ENCODE measurements at regions not wholly inside any gene's neighbourhood (a gene's known extent, or its start where the extent isn't known, plus 50 kb on each side); places are given as distances from the start of the nearest gene placed in this dataset.

DNA sequence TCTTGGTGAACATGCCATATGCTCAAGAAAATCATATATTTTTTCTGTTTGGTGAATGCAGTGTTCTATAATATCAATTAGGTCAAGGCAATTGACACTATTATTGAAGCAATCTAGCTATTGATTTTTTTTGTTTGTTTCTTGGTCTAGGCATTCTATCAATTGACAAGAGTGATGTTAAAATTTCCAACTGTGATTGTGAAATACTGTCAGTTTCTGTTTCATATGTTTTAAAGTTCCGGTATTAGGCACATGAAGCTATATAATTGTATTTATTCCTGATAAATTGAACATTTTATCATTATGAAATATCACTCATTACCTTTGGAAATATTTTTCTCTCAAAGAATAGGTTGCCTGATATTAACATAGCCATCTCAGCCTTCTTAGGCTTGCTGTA is 653.4 kb downstream of the HDGFL1 start:
- TF ChIP-seq HOXB13 (CRISPR knock-in tag; IDR thresholded peaks at IDR 0.05; ENCODE audit: low read depth) (no peak), MAFK (IDR thresholded peaks at IDR 0.05; ENCODE audit: partially characterized antibody) (no peak), NFE2L2 (conservative IDR thresholded peaks at IDR 0.05; ENCODE audit: low read length) (no peak), RFX5 (IDR thresholded peaks at IDR 0.05) (no peak), MYC (IDR thresholded peaks at IDR 0.05; ENCODE audit: borderline replicate concordance, low read length) (no peak), EHMT2 (IDR thresholded peaks at IDR 0.05; ENCODE audit: low read depth) (no peak), HOXA7 (CRISPR knock-in tag; IDR thresholded peaks at IDR 0.05) (no peak), HDAC2 (IDR thresholded peaks at IDR 0.05) (no peak), SREBF2 (IDR thresholded peaks at IDR 0.05) (no peak), KDM5A (IDR thresholded peaks at IDR 0.05) (no peak), HEYL (CRISPR knock-in tag; IDR thresholded peaks at IDR 0.05) (no peak), MAZ (IDR thresholded peaks at IDR 0.05; ENCODE audit: borderline replicate concordance, low read depth, low read length) (no peak), CHD2 (IDR thresholded peaks at IDR 0.05; ENCODE audit: low read length, partially characterized antibody) (no peak), CEBPB (IDR thresholded peaks at IDR 0.05) (no peak), POLR2AphosphoS2 (conservative IDR thresholded peaks at IDR 0.05; ENCODE audit: low read length) (no peak), NPAS2 (CRISPR knock-in tag; IDR thresholded peaks at IDR 0.05; ENCODE audit: borderline replicate concordance) (no peak)
- TF ChIP-seq, protein P1, sequence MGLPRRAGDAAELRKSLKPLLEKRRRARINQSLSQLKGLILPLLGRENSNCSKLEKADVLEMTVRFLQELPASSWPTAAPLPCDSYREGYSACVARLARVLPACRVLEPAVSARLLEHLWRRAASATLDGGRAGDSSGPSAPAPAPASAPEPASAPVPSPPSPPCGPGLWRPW (IDR thresholded peaks at IDR 0.05), result no peak
- TF ChIP-seq, protein P2, sequence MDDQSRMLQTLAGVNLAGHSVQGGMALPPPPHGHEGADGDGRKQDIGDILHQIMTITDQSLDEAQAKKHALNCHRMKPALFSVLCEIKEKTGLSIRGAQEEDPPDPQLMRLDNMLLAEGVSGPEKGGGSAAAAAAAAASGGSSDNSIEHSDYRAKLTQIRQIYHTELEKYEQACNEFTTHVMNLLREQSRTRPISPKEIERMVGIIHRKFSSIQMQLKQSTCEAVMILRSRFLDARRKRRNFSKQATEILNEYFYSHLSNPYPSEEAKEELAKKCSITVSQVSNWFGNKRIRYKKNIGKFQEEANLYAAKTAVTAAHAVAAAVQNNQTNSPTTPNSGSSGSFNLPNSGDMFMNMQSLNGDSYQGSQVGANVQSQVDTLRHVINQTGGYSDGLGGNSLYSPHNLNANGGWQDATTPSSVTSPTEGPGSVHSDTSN (IDR thresholded peaks at IDR 0.05), result no peak
- TF ChIP-seq, protein P3, sequence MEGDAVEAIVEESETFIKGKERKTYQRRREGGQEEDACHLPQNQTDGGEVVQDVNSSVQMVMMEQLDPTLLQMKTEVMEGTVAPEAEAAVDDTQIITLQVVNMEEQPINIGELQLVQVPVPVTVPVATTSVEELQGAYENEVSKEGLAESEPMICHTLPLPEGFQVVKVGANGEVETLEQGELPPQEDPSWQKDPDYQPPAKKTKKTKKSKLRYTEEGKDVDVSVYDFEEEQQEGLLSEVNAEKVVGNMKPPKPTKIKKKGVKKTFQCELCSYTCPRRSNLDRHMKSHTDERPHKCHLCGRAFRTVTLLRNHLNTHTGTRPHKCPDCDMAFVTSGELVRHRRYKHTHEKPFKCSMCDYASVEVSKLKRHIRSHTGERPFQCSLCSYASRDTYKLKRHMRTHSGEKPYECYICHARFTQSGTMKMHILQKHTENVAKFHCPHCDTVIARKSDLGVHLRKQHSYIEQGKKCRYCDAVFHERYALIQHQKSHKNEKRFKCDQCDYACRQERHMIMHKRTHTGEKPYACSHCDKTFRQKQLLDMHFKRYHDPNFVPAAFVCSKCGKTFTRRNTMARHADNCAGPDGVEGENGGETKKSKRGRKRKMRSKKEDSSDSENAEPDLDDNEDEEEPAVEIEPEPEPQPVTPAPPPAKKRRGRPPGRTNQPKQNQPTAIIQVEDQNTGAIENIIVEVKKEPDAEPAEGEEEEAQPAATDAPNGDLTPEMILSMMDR (IDR thresholded peaks at IDR 0.05), result no peak
- ATAC-seq (no peak), DNase-seq (ENCODE audit: low read depth in 1 of 2, low spot score in 1 of 2) (no peak), FAIRE-seq (no peak)
- H3K4me2 ChIP-seq, result no peak overlapping the region
- no peaks in the 10 kb centered on the region for H3K4me1 ChIP-seq
- CTCF ChIA-PET, result no interaction called here
- no peak overlapping the region for H3K4me3 ChIP-seq
- no peaks in the 10 kb centered on the region for H3K9me3 ChIP-seq
- no peak overlapping the region for H3K27ac ChIP-seq
- 15% methylated on average over 1 of the region's 1 CpG for WGBS (ENCODE audit: missing lambda C conversion rate)
- POLR2A ChIA-PET, result no interaction called here

DNA sequence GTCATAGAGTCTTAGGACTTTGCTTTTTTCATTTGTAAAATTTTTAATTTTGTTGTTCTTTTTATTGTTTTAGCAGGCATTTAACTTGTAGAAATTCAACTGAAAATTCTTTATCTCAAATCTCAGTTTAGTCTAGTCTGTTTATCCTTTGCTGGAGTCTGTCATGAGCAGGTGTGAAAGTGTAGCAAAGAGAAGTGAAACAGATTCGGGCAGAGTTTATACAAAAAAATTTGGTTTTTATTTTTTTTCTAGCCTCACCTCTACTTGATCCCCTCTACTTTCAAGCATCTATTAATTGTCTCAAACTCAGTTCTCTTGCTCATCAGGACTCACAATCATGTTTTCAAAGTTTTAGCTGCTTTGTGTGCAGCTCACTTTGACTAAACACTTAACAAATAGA is 655.2 kb downstream of the HDGFL1 start:
- no peaks in the 10 kb centered on the region for H3K9me3 ChIP-seq
- no peaks in the 10 kb centered on the region for H3K4me1 ChIP-seq
- ATAC-seq (no peak), DNase-seq (ENCODE audit: low read depth in 1 of 2, low spot score in 1 of 2) (no peak), FAIRE-seq (no peak)
- ChIA-PET POLR2A (no interaction called here), CTCF (no interaction called here)
- TF ChIP-seq, protein P4, sequence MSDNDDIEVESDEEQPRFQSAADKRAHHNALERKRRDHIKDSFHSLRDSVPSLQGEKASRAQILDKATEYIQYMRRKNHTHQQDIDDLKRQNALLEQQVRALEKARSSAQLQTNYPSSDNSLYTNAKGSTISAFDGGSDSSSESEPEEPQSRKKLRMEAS (IDR thresholded peaks at IDR 0.05), result no peak
- TF ChIP-seq HOXB5 (CRISPR knock-in tag; IDR thresholded peaks at IDR 0.05), result no peak
- no peak overlapping the region for H3K27ac ChIP-seq
- WGBS (ENCODE audit: missing lambda C conversion rate), result 70% methylated on average over 1 of the region's 1 CpG
- H3K4me2 ChIP-seq, result no peak overlapping the region
- H3K4me3 ChIP-seq, result no peak overlapping the region

DNA sequence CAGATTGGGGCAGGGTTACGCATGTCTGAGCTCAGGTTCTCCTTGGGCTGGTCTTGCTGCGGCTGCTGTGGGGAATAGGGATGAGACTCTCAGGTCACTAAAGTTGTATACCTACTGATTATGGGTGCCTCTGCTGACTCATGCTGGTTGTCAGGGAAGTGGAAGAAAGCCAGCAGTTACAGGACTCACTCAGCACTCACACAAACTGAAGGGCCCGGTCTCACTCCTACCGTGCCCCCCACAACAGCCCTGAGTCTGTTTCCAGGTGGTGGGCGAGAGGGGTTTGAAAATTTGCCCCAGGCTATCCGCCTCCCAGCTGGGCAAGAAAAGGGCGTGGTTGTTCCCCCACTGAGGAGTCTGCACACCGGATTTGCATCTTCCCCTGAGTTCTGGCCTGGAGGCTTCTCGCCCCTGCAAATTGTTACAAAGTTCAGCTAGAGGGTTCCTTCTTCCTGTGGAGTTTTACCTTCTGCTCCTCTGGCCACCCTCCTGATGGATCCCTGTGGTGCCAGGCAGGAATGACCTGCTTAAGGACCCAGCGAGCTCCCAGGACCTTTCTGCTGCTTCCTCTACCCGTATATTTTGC is 659.2 kb downstream of the HDGFL1 start:
- DNase-seq (ENCODE audit: low read depth in 1 of 2, low spot score in 1 of 2), result no peak
- CTCF ChIA-PET, result no interaction called here
- no peak for FAIRE-seq

More for the DNA sequence above, 659.2 kb downstream of the HDGFL1 start:
- POLR2A ChIA-PET, result interaction anchor here (0.6 kb wide), 1 partner anchor 1640 kb away, joined by 3 read pairs; no protein-coding TSS in a partner anchor
- H3K4me3 ChIP-seq, result no peak overlapping the region
- WGBS (ENCODE audit: missing lambda C conversion rate), result 40% methylated on average over 11 of the region's 11 CpGs
- H3K9me3 ChIP-seq, result no peaks in the 10 kb centered on the region
- H3K4me2 ChIP-seq, result no peak overlapping the region
- H3K4me1 ChIP-seq, result no peaks in the 10 kb centered on the region
- no peak overlapping the region for H3K27ac ChIP-seq
- ATAC-seq, result no peak
- TF ChIP-seq HOXB13 (CRISPR knock-in tag; IDR thresholded peaks at IDR 0.05; ENCODE audit: low read depth) (no peak), NPAS2 (CRISPR knock-in tag; IDR thresholded peaks at IDR 0.05; ENCODE audit: borderline replicate concordance) (no peak), ZSCAN20 (CRISPR knock-in tag; IDR thresholded peaks at IDR 0.05) (no peak), FOXS1 (CRISPR knock-in tag; IDR thresholded peaks at IDR 0.05) (no peak), ZC3H11A (IDR thresholded peaks at IDR 0.05) (no peak), RCOR1 (IDR thresholded peaks at IDR 0.05; ENCODE audit: low read depth, low read length) (no peak), MYC (IDR thresholded peaks at IDR 0.05; ENCODE audit: borderline replicate concordance, low read length) (no peak), TP53 (CRISPR knock-in tag; IDR thresholded peaks at IDR 0.05) (no peak)
- TF ChIP-seq, protein P2 (IDR thresholded peaks at IDR 0.05), result no peak

All from A549 (cell line).